WTC11 (cell line): ENCODE measurements at regions not wholly inside any gene's neighbourhood (a gene's known extent, or its start where the extent isn't known, plus 50 kb on each side); places are given as distances from the start of the nearest gene placed in this dataset.

Experiments
- ATAC-seq: fragments of 200-7000 bp; cut with Tn5 transposase; 2 replicates; pipeline ENCODE4 v1.10.0; 2021; ENCODE audit warnings: mild to moderate bottlenecking, moderate library complexity
- CTCF ChIA-PET: fragments of 300-600 bp; sonication (Branson Sonifier 250); formaldehyde crosslinking; loops from one replicate; lab custom pipeline; 2021; ENCODE audit warnings: antibody characterized with exemption; lab: Charles Lee
- POLR2A ChIA-PET: fragments of 350-600 bp; sonication (Branson Sonifier 250); formaldehyde crosslinking; loops from one replicate; lab custom pipeline; 2021; ENCODE audit warnings: antibody characterized with exemption; lab: Charles Lee
- DNase-seq: peaks from one replicate; pipeline ENCODE4 v3.0.0; 2021; ENCODE audit warnings: low spot score
- H3K27ac Mint-ChIP-seq: 2 replicates; pipeline ENCODE4 v1.8.0; 2021; ENCODE audit warnings: mixed read lengths
- H3K27me3 Mint-ChIP-seq: 2 replicates; pipeline ENCODE4 v1.8.0; 2021; ENCODE audit warnings: low read depth, mild to moderate bottlenecking, moderate library complexity, mixed read lengths
- H3K36me3 Mint-ChIP-seq: 2 replicates; pipeline ENCODE4 v1.8.0; 2021; ENCODE audit warnings: mixed read lengths
- H3K4me1 Mint-ChIP-seq: 2 replicates; pipeline ENCODE4 v1.8.0; 2022; ENCODE audit warnings: mixed read lengths
- H3K4me3 Mint-ChIP-seq: 2 replicates; pipeline ENCODE4 v1.8.0; 2021; ENCODE audit warnings: mild to moderate bottlenecking, moderate library complexity, mixed read lengths
- H3K9me3 Mint-ChIP-seq: 2 replicates; pipeline ENCODE4 v1.8.0; 2021; ENCODE audit warnings: mixed read lengths
- AR ChIP-seq: fragments of 250-450 bp; sonication (Bioruptor Pico); IDR thresholded peaks from 2 replicates; pipeline ENCODE4 v1.9.0; 2021; ENCODE audit warnings: mild to moderate bottlenecking
- CDX4 ChIP-seq: fragments of 250-450 bp; sonication (Bioruptor Pico); IDR thresholded peaks from 2 replicates; pipeline ENCODE4 v1.9.0; 2021; ENCODE audit warnings: moderate library complexity, mild to moderate bottlenecking, inconsistent platforms, borderline replicate concordance
- ERG ChIP-seq: fragments of 250-450 bp; sonication (Bioruptor Pico); IDR thresholded peaks from 2 replicates; pipeline ENCODE4 v1.8.0; 2021; ENCODE audit warnings: mild to moderate bottlenecking
- ESRRA ChIP-seq: sonication (generic); formaldehyde crosslinking; IDR thresholded peaks from 2 replicates; pipeline ENCODE4 v1.8.1; 2022; ENCODE audit warnings: mild to moderate bottlenecking, missing genetic modification reagents, borderline replicate concordance
- ETV6 ChIP-seq: sonication (generic); formaldehyde crosslinking; IDR thresholded peaks from 2 replicates; pipeline ENCODE4 v1.8.1; 2022; ENCODE audit warnings: mild to moderate bottlenecking, missing genetic modification reagents
- GABPB1 ChIP-seq: sonication (generic); formaldehyde crosslinking; IDR thresholded peaks from 2 replicates; pipeline ENCODE4 v1.8.1; 2023; ENCODE audit warnings: mild to moderate bottlenecking, missing genetic modification reagents
- GRHL2 ChIP-seq: fragments of 250-450 bp; sonication (Bioruptor Pico); IDR thresholded peaks from 2 replicates; pipeline ENCODE4 v1.8.0; 2022; ENCODE audit warnings: mild to moderate bottlenecking, moderate library complexity; ENCODE audit not compliant: insufficient replicate concordance, severe bottlenecking
- HMGA2 ChIP-seq: fragments of 250-450 bp; sonication (Bioruptor Pico); IDR thresholded peaks from 2 replicates; pipeline ENCODE4 v1.4.0; 2021; ENCODE audit warnings: mild to moderate bottlenecking, moderate library complexity
- IRF2 ChIP-seq: sonication (generic); formaldehyde crosslinking; IDR thresholded peaks from 2 replicates; pipeline ENCODE4 v1.8.0; 2022; ENCODE audit warnings: low read depth, missing genetic modification reagents, borderline replicate concordance
- JAZF1 ChIP-seq: fragments of 250-450 bp; sonication (Bioruptor Pico); IDR thresholded peaks from 2 replicates; pipeline ENCODE4 v1.9.0; 2021; ENCODE audit warnings: moderate library complexity, mild to moderate bottlenecking, inconsistent platforms
- NR1H2 ChIP-seq: sonication (generic); formaldehyde crosslinking; IDR thresholded peaks from 2 replicates; pipeline ENCODE4 v1.9.0; 2021; ENCODE audit warnings: mild to moderate bottlenecking, moderate library complexity, missing genetic modification reagents
- NR3C1 ChIP-seq: sonication (generic); formaldehyde crosslinking; conservative IDR thresholded peaks from 2 replicates; pipeline ENCODE4 v1.8.1; 2023; ENCODE audit warnings: low read depth, mild to moderate bottlenecking, missing genetic modification reagents
- PRRX2 ChIP-seq: fragments of 250-450 bp; sonication (Bioruptor Pico); IDR thresholded peaks from 2 replicates; pipeline ENCODE4 v1.8.0; 2021; ENCODE audit warnings: mild to moderate bottlenecking
- RELA ChIP-seq: sonication (generic); formaldehyde crosslinking; IDR thresholded peaks from 2 replicates; pipeline ENCODE4 v1.8.1; 2022; ENCODE audit warnings: missing genetic modification reagents, mild to moderate bottlenecking, borderline replicate concordance
- SMAD4 ChIP-seq: sonication (generic); formaldehyde crosslinking; IDR thresholded peaks from 2 replicates; pipeline ENCODE4 v1.8.0; 2022; ENCODE audit warnings: mild to moderate bottlenecking, missing genetic modification reagents
- STAT6 ChIP-seq: sonication (generic); formaldehyde crosslinking; conservative IDR thresholded peaks from 2 replicates; pipeline ENCODE4 v1.8.1; 2023; ENCODE audit warnings: mild to moderate bottlenecking, low read depth, missing genetic modification reagents, moderate library complexity
- TEAD4 ChIP-seq: sonication (generic); formaldehyde crosslinking; IDR thresholded peaks from 2 replicates; pipeline ENCODE4 v1.8.0; 2022; ENCODE audit warnings: mild to moderate bottlenecking, missing genetic modification reagents
- USF2 ChIP-seq: sonication (generic); formaldehyde crosslinking; IDR thresholded peaks from 2 replicates; pipeline ENCODE4 v1.8.1; 2023; ENCODE audit warnings: mild to moderate bottlenecking, missing genetic modification reagents, moderate library complexity
- ZNF138 ChIP-seq: sonication (generic); formaldehyde crosslinking; conservative IDR thresholded peaks from 2 replicates; pipeline ENCODE4 v1.8.1; 2022; ENCODE audit warnings: mild to moderate bottlenecking, moderate library complexity, missing genetic modification reagents
- ZNF219 ChIP-seq: sonication (generic); formaldehyde crosslinking; IDR thresholded peaks from 2 replicates; pipeline ENCODE4 v1.8.0; 2023; ENCODE audit warnings: missing genetic modification reagents, mild to moderate bottlenecking, borderline replicate concordance
- ZNF263 ChIP-seq: sonication (generic); formaldehyde crosslinking; IDR thresholded peaks from 2 replicates; pipeline ENCODE4 v1.8.1; 2022; ENCODE audit warnings: low read depth, mild to moderate bottlenecking, moderate library complexity, missing genetic modification reagents
- ZNF396 ChIP-seq: fragments of 250-450 bp; sonication (Bioruptor Pico); IDR thresholded peaks from 2 replicates; pipeline ENCODE4 v1.8.0; 2021; ENCODE audit warnings: mild to moderate bottlenecking, moderate library complexity, borderline replicate concordance
- ZNF416 ChIP-seq: fragments of 250-450 bp; sonication (Bioruptor Pico); IDR thresholded peaks from 2 replicates; pipeline ENCODE4 v1.9.0; 2021; ENCODE audit warnings: mild to moderate bottlenecking, inconsistent platforms
- ZNF532 ChIP-seq: fragments of 250-450 bp; sonication (Bioruptor Pico); IDR thresholded peaks from 2 replicates; pipeline ENCODE4 v1.9.0; 2021; ENCODE audit warnings: mild to moderate bottlenecking, borderline replicate concordance

- Mint-ChIP-seq H3K9me3 (no peaks in the 10 kb centered on the region), H3K27ac (no peak overlapping the region), H3K36me3 (no peaks in the 10 kb centered on the region), H3K4me3 (no peak overlapping the region), H3K4me1 (no peaks in the 10 kb centered on the region), H3K27me3 (no peaks in the 10 kb centered on the region)
- CTCF ChIA-PET: no interaction called here
- ATAC-seq: no peak
- no peak for DNase-seq
- TF ChIP-seq SMAD4 (no peak), TEAD4 (CRISPR knock-in tag) (no peak), ZNF219 (CRISPR knock-in tag) (no peak), ZNF532 (no peak), ZNF263 (CRISPR knock-in tag) (no peak), ERG (CRISPR knock-in tag) (no peak), NR1H2 (CRISPR knock-in tag) (no peak), ZNF416 (CRISPR knock-in tag) (no peak), PRRX2 (CRISPR knock-in tag) (no peak), IRF2 (no peak), HMGA2 (CRISPR knock-in tag) (no peak), RELA (no peak), ZNF138 (CRISPR knock-in tag) (no peak), USF2 (CRISPR knock-in tag) (no peak), STAT6 (CRISPR knock-in tag) (no peak), JAZF1 (CRISPR knock-in tag) (no peak), NR3C1 (CRISPR knock-in tag) (no peak)
- POLR2A ChIA-PET: no interaction called here
Measured at GRCh38 chr18:42178376-42179080, 223.5 kb downstream of the PIK3C3 start.

- DNase-seq: no peak
- ATAC-seq: no peak
- POLR2A ChIA-PET: no interaction called here
- no peak for TF ChIP-seq ESRRA
- no peak for TF ChIP-seq GRHL2 (CRISPR knock-in tag)
- no peak for TF ChIP-seq ETV6
- no peak for TF ChIP-seq AR (CRISPR knock-in tag)
- TF ChIP-seq GABPB1 (CRISPR knock-in tag): no peak
- TF ChIP-seq ZNF396: no peak
- no peak for TF ChIP-seq CDX4 (CRISPR knock-in tag)
Measured at GRCh38 chr18:42179542-42180121, 224.6 kb downstream of the PIK3C3 start.

More at GRCh38 chr18:42179542-42180121, 224.6 kb downstream of the PIK3C3 start:
- Mint-ChIP-seq H3K4me1 (no peaks in the 10 kb centered on the region), H3K4me3 (no peak overlapping the region), H3K9me3 (peaks cover 6% of the 10 kb centered on the region; the same call in 1 of the 2 replicates), H3K27me3 (no peaks in the 10 kb centered on the region), H3K36me3 (no peaks in the 10 kb centered on the region), H3K27ac (no peak overlapping the region)
- CTCF ChIA-PET: no interaction called here
